HG03064 (cell line): ENCODE measurements at regions not wholly inside any gene's neighbourhood (a gene's known extent, or its start where the extent isn't known, plus 50 kb on each side); places are given as distances from the start of the nearest gene placed in this dataset.
"Not testable (repeated sequence)": the region's sequence is repeated elsewhere in the genome, so short reads cannot be mapped to it uniquely, and the experiment has no call there.

Source experiments
- ATAC-seq: cut with Tn5 transposase; IDR thresholded peaks from one replicate; pipeline ENCODE4 v1.9.1; 2021; ENCODE audit warnings: low read depth; ENCODE audit not compliant: unreplicated experiment

GRCh38 chr11:98330306-98330705 lies 690.4 kb upstream of the CNTN5 start:
- not testable (repeated sequence) for ATAC-seq

GRCh38 chr11:98358551-98358950 lies 662.2 kb upstream of the CNTN5 start:
- no peak for ATAC-seq

- ATAC-seq: no peak
Measured at GRCh38 chr11:98365190-98365589, 655.6 kb upstream of the CNTN5 start.

GRCh38 chr11:98365941-98366340 lies 654.8 kb upstream of the CNTN5 start:
- no peak for ATAC-seq

GRCh38 chr11:98390391-98390790 lies 630.4 kb upstream of the CNTN5 start:
- ATAC-seq: no peak

GRCh38 chr11:98394500-98394899 lies 626.2 kb upstream of the CNTN5 start:
- not testable (repeated sequence) for ATAC-seq

- no peak for ATAC-seq
Measured at GRCh38 chr11:98398508-98398907, 622.2 kb upstream of the CNTN5 start.

GRCh38 chr11:98409069-98409468 lies 611.7 kb upstream of the CNTN5 start:
- ATAC-seq: no peak

- ATAC-seq: no peak
Measured at GRCh38 chr11:98411777-98412176, 609.0 kb upstream of the CNTN5 start.

GRCh38 chr11:98417256-98417755 lies 603.4 kb upstream of the CNTN5 start:
- no peak for ATAC-seq

GRCh38 chr11:98423933-98424332 lies 596.8 kb upstream of the CNTN5 start:
- no peak for ATAC-seq

GRCh38 chr11:98424773-98425172 lies 596.0 kb upstream of the CNTN5 start:
- ATAC-seq: not testable (repeated sequence)

GRCh38 chr11:98431463-98432359 lies 589.0 kb upstream of the CNTN5 start:
- ATAC-seq: no peak

GRCh38 chr11:98434296-98434695 lies 586.5 kb upstream of the CNTN5 start:
- ATAC-seq: no peak

- ATAC-seq: no peak
Measured at GRCh38 chr11:98453378-98453777, 567.4 kb upstream of the CNTN5 start.

- no peak for ATAC-seq
Measured at GRCh38 chr11:98455500-98456307, 565.0 kb upstream of the CNTN5 start.

- no peak for ATAC-seq
Measured at GRCh38 chr11:98456308-98456680, 564.5 kb upstream of the CNTN5 start.

GRCh38 chr11:98495016-98495415 lies 525.7 kb upstream of the CNTN5 start:
- no peak for ATAC-seq

GRCh38 chr11:98495601-98496000 lies 525.1 kb upstream of the CNTN5 start:
- ATAC-seq: no peak

GRCh38 chr11:98507208-98507607 lies 513.5 kb upstream of the CNTN5 start:
- no peak for ATAC-seq

GRCh38 chr11:98512938-98513337 lies 507.8 kb upstream of the CNTN5 start:
- no peak for ATAC-seq
